K562 (cell line): ENCODE measurements at regions not wholly inside any gene's neighbourhood (a gene's known extent, or its start where the extent isn't known, plus 50 kb on each side); places are given as distances from the start of the nearest gene placed in this dataset.

Experiments
- CC2D1A ChIP-seq: fragments of 450-650 bp; IDR thresholded peaks from 2 replicates; pipeline ENCODE4 v1.6.1; 2017; ENCODE audit warnings: mild to moderate bottlenecking
- CREM ChIP-seq: IDR thresholded peaks from 2 replicates; pipeline ENCODE4 v1.6.1; 2014; ENCODE audit warnings: antibody characterized with exemption, low read depth
- ELF4 ChIP-seq: fragments of 450-650 bp; formaldehyde crosslinking; IDR thresholded peaks from 2 replicates; pipeline ENCODE4 v1.4.0; 2022; ENCODE audit warnings: missing genetic modification characterization
- ETV1 ChIP-seq: fragments of 450-650 bp; conservative IDR thresholded peaks from 2 replicates; pipeline ENCODE4 v1.6.1; 2016; ENCODE audit warnings: missing genetic modification characterization, control low read depth, low read depth, missing compliant biosample characterization
- EWSR1 ChIP-seq: fragments of 450-650 bp; IDR thresholded peaks from 2 replicates; pipeline ENCODE4 v1.6.1; 2018; ENCODE audit warnings: borderline replicate concordance, mild to moderate bottlenecking, low read depth, moderate library complexity; ENCODE audit not compliant: partially characterized antibody
- JUN ChIP-seq, 2 experiments: sonication (generic) in 1 of 2; formaldehyde crosslinking in 1 of 2; IDR thresholded peaks; 2 replicates each; pipeline versions ENCODE4 v1.6.1 to v1.8.0; 2012 to 2022; ENCODE audit warnings: borderline replicate concordance in 2 of 2, mild to moderate bottlenecking in 2 of 2, improper control_type of control experiment in 1 of 2, low read depth in 1 of 2, low read length in 1 of 2, missing genetic modification reagents in 1 of 2
- KDM4B ChIP-seq, 2 experiments: fragments of 450-650 bp in 1 of 2; sonication (generic) in 1 of 2; IDR thresholded peaks; 2 replicates each; pipeline ENCODE4 v1.6.1; 2016 to 2017; ENCODE audit warnings: borderline replicate concordance in 2 of 2, antibody characterized with exemption in 1 of 2, low read depth in 1 of 2, mild to moderate bottlenecking in 1 of 2
- NCOA4 ChIP-seq: fragments of 450-650 bp; IDR thresholded peaks from 2 replicates; pipeline ENCODE4 v1.6.1; 2018; ENCODE audit warnings: mild to moderate bottlenecking; ENCODE audit not compliant: partially characterized antibody
- NR2F6 ChIP-seq: fragments of 450-650 bp; formaldehyde crosslinking; IDR thresholded peaks from 2 replicates; pipeline ENCODE4 v1.4.0; 2020; ENCODE audit warnings: mild to moderate bottlenecking
- OTX1 ChIP-seq: fragments of 450-650 bp; formaldehyde crosslinking; IDR thresholded peaks from 2 replicates; pipeline ENCODE4 v1.4.0; 2022; ENCODE audit warnings: mild to moderate bottlenecking
- PHF20 ChIP-seq: fragments of 450-650 bp; IDR thresholded peaks from 2 replicates; pipeline ENCODE4 v1.6.1; 2018; ENCODE audit not compliant: partially characterized antibody
- SETDB1 ChIP-seq: IDR thresholded peaks from one replicate; pipeline ENCODE4 v1.6.1; 2012; ENCODE audit warnings: low read length, control low read depth, inconsistent platforms
- SMARCE1 ChIP-seq: fragments of 450-650 bp; IDR thresholded peaks from 2 replicates; pipeline ENCODE4 v1.7.1; 2016; ENCODE audit warnings: mild to moderate bottlenecking
- THRAP3 ChIP-seq: fragments of 450-650 bp; IDR thresholded peaks from 2 replicates; pipeline ENCODE4 v1.6.1; 2016; ENCODE audit warnings: mild to moderate bottlenecking, inconsistent platforms, borderline replicate concordance
- TOE1 ChIP-seq, 2 experiments: fragments of 450-650 bp in 1 of 2; sonication (generic) in 1 of 2; formaldehyde crosslinking in 1 of 2; IDR thresholded peaks; 2 replicates each; pipeline versions ENCODE4 v1.7.1 to v1.8.0; 2016 to 2022; ENCODE audit warnings: borderline replicate concordance in 2 of 2, mild to moderate bottlenecking in 2 of 2, antibody characterized with exemption in 1 of 2, inconsistent platforms in 1 of 2, low read depth in 1 of 2, missing genetic modification reagents in 1 of 2, moderate library complexity in 1 of 2
- ZBTB7A ChIP-seq: IDR thresholded peaks from 2 replicates; pipeline ENCODE4 v1.6.1; 2011; ENCODE audit warnings: low read depth, mild to moderate bottlenecking, low read length, moderate library complexity, borderline replicate concordance; ENCODE audit not compliant: control insufficient read depth
- ZNF143 ChIP-seq: sonication (generic); formaldehyde crosslinking; IDR thresholded peaks from 2 replicates; pipeline ENCODE4 v1.9.0; 2022; ENCODE audit warnings: mild to moderate bottlenecking, missing genetic modification reagents
- ZNF184 ChIP-seq: sonication (generic); formaldehyde crosslinking; IDR thresholded peaks from 2 replicates; pipeline ENCODE4 v1.5.0; 2020; ENCODE audit warnings: missing genetic modification reagents
- TF ChIP-seq, protein P1 (sequence below): sonication (generic); formaldehyde crosslinking; IDR thresholded peaks from 2 replicates; pipeline ENCODE4 v1.8.1; 2023; ENCODE audit warnings: mild to moderate bottlenecking, missing genetic modification reagents
- TF ChIP-seq, protein P2 (sequence below), 2 experiments: fragments of 450-650 bp; IDR thresholded peaks; 2 replicates each; pipeline ENCODE4 v1.6.1; 2016
- TF ChIP-seq, protein P3 (sequence below): fragments of 450-650 bp; IDR thresholded peaks from 2 replicates; pipeline ENCODE4 v1.6.1; 2017; ENCODE audit warnings: antibody characterized with exemption

- TF ChIP-seq TOE1 (IDR thresholded peaks at IDR 0.05; ENCODE audit: borderline replicate concordance) = peak; percentile 82
- TF ChIP-seq TOE1 (CRISPR knock-in tag; IDR thresholded peaks at IDR 0.05; ENCODE audit: borderline replicate concordance, low read depth) = no peak
- no peak for TF ChIP-seq ZNF143 (CRISPR knock-in tag)
- TF ChIP-seq ZBTB7A = peak; percentile 62; the same call in 1 of the 2 replicates
- TF ChIP-seq, protein P1, sequence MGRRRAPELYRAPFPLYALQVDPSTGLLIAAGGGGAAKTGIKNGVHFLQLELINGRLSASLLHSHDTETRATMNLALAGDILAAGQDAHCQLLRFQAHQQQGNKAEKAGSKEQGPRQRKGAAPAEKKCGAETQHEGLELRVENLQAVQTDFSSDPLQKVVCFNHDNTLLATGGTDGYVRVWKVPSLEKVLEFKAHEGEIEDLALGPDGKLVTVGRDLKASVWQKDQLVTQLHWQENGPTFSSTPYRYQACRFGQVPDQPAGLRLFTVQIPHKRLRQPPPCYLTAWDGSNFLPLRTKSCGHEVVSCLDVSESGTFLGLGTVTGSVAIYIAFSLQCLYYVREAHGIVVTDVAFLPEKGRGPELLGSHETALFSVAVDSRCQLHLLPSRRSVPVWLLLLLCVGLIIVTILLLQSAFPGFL = no peak
- TF ChIP-seq PHF20 = peak; percentile 59
- peak; percentile 73; the same call in 1 of the 2 replicates for TF ChIP-seq CC2D1A
- peak; percentile 95 for TF ChIP-seq OTX1
- TF ChIP-seq THRAP3 = peak; percentile 69; the same call in 1 of the 2 replicates
- peak; percentile 86 for TF ChIP-seq ELF4
- peak; percentile 67 for TF ChIP-seq CREM
- peak; percentile 62 for TF ChIP-seq SMARCE1
- TF ChIP-seq KDM4B (IDR thresholded peaks at IDR 0.05; ENCODE audit: borderline replicate concordance in 2 of 2, low read depth in 1 of 2) = 0 out of 4 replicates have a peak, but pooled peaks of 1 of the 2 experiments have one; percentile 40
- TF ChIP-seq JUN (IDR thresholded peaks at IDR 0.05; ENCODE audit: borderline replicate concordance, low read depth, low read length) = 0 out of 2 replicates have a peak, but pooled peaks have one; percentile 3
- no peak for TF ChIP-seq JUN (CRISPR knock-in tag; IDR thresholded peaks at IDR 0.05; ENCODE audit: borderline replicate concordance)
- TF ChIP-seq SETDB1 = no peak
- no peak for TF ChIP-seq NR2F6 (CRISPR knock-in tag)
- no peak for TF ChIP-seq EWSR1
- TF ChIP-seq, protein P2, sequence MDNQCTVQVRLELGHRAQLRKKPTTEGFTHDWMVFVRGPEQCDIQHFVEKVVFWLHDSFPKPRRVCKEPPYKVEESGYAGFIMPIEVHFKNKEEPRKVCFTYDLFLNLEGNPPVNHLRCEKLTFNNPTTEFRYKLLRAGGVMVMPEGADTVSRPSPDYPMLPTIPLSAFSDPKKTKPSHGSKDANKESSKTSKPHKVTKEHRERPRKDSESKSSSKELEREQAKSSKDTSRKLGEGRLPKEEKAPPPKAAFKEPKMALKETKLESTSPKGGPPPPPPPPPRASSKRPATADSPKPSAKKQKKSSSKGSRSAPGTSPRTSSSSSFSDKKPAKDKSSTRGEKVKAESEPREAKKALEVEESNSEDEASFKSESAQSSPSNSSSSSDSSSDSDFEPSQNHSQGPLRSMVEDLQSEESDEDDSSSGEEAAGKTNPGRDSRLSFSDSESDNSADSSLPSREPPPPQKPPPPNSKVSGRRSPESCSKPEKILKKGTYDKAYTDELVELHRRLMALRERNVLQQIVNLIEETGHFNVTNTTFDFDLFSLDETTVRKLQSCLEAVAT (IDR thresholded peaks at IDR 0.05) = peak; percentile 89 to 94
- peak; percentile 84 for TF ChIP-seq NCOA4
- TF ChIP-seq ZNF184 (CRISPR knock-in tag) = no peak
- TF ChIP-seq, protein P3, sequence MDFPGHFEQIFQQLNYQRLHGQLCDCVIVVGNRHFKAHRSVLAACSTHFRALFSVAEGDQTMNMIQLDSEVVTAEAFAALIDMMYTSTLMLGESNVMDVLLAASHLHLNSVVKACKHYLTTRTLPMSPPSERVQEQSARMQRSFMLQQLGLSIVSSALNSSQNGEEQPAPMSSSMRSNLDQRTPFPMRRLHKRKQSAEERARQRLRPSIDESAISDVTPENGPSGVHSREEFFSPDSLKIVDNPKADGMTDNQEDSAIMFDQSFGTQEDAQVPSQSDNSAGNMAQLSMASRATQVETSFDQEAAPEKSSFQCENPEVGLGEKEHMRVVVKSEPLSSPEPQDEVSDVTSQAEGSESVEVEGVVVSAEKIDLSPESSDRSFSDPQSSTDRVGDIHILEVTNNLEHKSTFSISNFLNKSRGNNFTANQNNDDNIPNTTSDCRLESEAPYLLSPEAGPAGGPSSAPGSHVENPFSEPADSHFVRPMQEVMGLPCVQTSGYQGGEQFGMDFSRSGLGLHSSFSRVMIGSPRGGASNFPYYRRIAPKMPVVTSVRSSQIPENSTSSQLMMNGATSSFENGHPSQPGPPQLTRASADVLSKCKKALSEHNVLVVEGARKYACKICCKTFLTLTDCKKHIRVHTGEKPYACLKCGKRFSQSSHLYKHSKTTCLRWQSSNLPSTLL = peak; percentile 69
- TF ChIP-seq ETV1 = no peak
These were observed 133.3 kb upstream of the CIBAR2 start (continued) for GRCh38 chr16:85245307-85246172.
